ELR (cell line): ENCODE measurements at regions not wholly inside any gene's neighbourhood (a gene's known extent, or its start where the extent isn't known, plus 50 kb on each side); places are given as distances from the start of the nearest gene placed in this dataset.
"Not testable (repeated sequence)": the region's sequence is repeated elsewhere in the genome, so short reads cannot be mapped to it uniquely, and the experiment has no call there.

Source experiments
- DNase-seq: peaks from one replicate; pipeline ENCODE4 v3.0.0-alpha.2; 2015; ENCODE audit warnings: low read depth

DNA sequence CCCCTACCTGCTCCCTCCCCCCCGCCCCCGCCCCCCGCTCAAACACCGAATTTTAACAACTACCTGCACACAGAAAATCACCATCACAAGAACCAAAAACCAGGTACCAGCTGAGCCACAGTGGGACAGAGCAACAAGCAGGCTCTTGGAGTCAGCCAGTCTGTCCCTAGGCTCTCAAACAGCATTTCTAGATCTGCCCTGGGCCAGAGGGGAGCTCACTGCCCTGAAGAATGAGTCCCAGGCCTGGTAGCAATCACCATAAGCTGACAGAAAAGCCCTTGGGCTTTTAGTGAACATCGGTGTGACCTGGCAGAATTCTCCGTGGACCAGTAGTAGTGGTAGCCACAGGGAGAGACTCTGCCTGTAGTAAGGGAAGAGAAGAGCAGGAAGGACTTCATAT lies 58.3 kb downstream of the C11orf87 start:
- DNase-seq: no peak

DNA sequence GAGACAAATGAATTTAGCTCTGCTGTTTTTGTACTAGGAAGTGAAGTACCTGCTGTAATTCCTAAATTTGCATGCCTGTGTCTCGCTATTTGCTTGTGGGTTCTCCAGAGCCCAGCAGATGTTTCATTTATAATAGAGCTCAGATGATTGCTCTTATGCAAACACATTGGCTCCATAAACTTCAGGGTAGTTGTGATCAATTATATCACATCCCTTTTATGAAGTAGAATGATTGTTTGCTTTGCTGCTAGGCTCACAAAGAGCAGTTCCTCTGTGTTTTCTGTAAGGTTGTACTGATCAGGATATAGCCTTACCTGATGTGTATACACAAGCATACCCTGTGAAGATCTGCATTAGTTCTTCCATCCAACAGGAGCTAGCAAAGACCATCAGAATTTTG lies 64.1 kb downstream of the C11orf87 start:
- no peak for DNase-seq

DNA sequence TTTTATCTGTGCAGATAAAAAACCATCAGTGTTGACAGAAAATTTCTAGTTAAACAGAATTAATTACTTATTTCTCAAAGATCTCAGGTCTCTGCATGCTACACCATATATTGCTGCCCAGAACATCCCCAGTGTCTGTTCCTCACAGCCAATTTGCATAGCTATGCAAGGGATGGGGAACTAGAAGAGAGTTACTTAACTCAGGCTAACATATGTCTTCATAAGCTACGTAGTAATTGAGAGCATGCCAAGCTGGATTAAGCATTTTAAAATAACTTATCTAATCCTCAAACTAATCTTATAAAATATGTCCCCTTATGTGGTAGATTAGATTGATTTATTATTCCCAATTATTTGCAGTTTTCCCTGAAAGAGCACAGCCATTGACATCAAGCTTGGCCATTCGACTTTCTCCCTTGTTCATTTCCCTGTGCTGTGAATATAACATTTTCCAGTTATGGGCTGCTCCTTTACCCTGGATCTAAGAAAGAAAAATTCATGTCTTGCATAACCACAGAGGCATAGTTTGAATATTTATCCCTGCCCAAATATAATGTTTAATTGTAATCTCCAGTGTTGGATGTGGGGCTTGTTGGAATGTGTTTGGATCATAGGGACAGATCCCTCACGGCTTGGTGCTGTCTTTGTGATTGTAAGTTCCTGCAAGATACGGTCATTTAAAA lies 69.1 kb downstream of the C11orf87 start:
- no peak for DNase-seq

DNA sequence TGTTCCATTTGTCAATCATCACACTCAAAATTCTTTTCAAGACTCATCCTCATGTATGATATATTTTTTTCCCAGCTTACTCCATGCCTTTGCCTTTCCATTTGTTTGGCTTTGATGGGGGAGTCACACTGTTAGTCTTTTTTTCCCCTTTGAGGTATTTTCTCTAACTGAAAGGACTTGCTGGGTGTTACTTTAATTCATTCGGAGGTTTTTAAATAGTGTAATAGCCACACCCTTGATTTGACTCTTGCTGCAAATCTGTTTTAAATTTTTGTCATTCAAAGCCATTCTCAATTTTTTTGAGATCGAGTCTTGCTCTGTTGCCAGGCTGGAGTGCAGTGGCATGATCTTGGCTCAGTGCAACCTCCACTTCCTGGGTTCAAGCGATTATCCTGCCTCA lies 84.1 kb downstream of the C11orf87 start:
- DNase-seq: no peak

DNA sequence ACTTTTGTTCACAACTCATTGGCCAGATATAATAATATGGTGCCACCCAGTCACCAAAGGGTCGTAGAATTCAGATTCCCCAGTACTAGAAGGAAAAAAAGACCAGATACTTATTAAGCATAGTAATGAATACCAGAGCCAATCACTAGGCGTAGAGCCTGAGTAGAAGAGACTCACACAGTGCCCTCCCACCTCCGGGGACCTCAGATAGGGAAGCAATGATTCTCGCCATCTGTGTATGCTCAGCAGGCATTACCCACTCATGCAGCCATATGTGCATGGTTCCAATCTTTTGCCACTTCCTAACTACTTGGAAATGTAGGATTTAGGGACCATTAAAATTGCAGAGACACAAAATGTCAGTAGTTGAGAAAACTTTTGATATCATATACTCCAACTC lies 85.3 kb downstream of the C11orf87 start:
- no peak for DNase-seq

DNA sequence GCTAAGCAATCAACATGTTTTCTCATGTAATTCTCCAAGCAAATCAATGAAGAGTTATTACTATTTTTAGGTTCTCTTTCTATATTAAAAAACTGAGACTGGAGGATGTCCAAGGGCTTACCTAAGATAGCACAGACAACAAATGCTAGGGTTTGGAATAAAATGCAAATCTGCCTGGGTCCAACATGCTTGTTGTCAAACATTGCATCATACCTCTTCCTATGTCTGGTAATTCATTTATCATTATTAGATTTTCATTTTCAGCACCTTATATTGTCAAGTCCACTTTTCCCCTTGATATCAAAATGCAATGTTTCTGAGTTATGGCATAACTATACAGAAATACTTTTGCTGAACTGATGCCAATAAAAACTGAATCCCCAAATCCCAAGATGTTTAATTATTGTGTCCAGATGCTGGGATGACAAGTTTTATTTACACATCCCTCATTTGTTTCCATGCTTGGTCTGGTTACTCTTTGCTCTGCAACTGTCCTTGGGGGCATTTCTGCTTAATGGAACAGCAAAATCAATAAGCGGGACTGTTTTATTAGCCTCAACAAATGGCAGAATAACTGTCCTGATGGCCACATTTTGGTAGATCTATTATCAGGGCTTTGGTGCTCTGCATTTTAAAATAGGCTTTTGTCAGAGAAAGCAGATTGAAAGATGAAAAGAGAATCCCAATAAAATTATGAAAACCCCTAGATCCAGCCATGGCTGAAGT lies 86.0 kb downstream of the C11orf87 start:
- DNase-seq: no peak

DNA sequence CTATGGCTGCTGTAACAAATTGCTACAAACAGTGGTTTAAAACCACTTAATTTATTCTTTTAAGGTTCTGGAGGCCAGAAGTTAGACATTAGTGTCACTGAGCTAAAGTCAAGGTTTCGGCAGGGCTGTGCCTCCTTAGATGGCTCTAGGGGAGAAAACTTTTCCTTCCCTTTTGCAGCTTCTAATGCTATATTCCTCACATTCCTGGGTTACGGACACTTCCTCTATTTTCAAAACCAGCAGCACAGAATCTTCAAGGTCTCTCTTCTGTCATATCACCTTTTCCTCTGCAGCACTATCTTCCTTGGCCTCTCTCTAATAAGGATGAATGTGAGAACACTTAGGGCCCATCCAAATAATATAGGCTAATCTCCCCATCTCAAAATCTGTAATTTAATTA lies 87.0 kb downstream of the C11orf87 start:
- no peak for DNase-seq

DNA sequence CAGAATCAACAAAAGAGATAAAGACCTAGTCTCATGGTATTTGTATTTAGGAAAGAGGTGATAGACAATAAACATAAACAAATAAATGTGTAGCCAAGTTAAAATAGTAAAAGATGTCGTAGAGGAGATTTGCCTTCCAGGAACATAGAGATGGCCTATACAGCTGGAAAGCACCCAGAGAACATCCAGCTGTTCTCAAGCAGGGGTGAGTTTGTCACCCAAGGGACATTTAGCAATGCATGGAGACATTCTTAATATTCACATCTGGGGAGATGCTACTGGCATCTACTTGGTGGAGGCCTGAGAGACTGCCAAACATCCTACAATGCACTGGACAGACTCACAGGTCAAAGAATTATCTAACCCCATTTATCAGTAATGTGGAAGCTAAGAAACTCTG lies 88.3 kb downstream of the C11orf87 start:
- DNase-seq: no peak

DNA sequence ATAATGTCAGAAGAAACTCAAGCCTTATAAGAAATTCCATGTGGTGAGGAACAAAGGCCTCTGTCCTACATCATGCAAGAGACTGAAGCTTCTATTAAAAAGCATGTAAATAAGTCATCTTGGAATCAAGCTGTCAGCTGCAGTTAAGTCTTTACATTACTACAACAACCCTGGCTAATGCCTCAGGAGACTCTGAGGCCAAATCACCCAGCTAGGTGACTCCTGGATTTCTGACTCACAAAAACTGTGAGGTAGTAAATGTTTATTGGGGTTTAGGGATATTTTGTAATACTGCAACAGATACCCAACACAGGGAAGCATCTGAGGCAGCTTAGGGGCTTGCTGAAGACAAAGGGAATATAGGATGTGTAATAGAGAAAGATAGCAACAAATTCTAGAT lies 89.6 kb downstream of the C11orf87 start:
- no peak for DNase-seq

DNA sequence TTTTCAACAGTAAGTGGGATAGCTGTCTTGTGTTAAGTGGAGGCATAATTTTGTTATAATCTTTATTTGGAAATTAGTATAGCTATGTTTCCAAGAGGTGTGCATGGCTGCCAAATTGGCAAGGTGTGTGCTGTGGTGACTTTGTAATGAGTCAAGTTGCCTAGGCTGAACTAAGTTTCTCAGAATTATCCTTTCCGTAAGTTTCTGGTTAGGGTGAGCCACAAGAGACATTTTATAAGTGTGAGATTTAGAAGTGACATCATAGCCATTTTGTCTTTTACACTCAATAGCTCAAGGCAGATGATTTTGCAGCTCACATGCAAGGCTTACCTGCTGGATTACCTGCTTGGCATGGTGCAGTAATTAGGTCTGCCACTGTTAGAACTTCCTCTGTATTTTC lies 90.3 kb downstream of the C11orf87 start:
- no peak for DNase-seq

DNA sequence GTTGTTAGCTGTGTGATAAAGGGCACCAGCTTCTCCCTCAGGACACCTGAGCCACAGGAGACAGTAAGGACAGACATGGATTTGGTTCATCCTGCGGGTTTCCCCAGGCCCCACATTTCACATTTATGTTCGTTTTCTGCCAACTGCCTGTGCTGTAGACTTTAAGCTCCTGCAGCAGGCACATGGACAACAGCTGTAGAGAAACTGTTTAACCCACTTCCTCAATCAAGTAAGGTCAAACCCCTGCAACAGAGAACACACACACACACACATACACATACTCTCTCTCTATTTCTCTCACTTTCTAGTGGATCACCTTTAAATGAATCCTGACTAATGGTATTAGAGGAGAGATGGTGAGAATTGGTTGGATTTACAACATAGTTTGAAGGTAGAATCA lies 90.7 kb downstream of the C11orf87 start:
- no peak for DNase-seq

DNA sequence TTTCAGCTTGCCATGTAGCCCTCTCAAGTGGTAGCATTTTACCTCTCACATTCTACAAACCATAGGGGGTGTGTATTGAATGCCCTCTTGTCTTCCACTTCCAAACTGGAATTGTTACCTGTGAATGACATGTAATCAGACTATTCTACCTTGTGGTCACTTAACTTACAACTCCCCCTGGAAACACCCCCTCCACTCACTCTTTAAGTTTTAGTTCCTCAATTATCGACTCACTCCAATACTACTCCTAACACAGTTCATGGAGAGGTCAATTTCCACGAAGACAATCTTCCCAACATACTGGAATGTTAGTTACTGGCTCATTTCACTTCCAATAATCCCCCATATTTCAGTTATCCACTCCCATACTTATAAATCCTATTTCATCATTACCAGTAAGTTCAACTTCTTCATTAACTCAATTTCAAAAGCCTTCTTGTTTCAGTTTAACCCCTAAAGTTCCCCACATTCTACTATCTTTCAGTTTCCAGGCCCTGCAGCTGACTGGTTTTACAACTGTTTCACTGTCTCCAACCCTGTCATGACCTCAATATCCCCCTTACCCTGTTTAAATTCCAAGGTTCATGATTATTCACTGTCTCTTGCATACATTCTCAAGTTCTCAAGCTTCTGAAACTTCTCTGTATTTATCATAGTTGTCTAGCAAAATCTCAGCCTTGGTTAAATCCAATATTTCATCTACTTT lies 92.5 kb downstream of the C11orf87 start:
- DNase-seq: no peak

DNA sequence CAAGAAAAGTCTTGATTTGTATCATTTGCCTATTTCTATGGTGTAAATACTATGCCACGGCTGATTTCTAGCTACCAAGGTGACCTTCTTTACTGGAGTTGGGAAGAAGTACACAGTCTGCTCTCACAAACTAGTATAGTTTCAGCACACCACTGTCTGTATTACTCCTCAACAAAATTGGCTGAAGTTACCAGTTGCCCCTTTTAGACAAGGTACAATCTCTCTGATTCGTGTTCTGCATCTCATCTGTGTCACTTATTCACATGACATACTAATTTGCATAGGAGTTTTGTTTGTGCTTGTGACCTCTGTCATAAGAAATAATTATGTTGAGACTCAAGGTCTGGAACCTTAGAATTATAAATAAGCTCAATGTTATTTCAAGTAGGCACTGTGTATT lies 97.3 kb downstream of the C11orf87 start:
- no peak for DNase-seq

DNA sequence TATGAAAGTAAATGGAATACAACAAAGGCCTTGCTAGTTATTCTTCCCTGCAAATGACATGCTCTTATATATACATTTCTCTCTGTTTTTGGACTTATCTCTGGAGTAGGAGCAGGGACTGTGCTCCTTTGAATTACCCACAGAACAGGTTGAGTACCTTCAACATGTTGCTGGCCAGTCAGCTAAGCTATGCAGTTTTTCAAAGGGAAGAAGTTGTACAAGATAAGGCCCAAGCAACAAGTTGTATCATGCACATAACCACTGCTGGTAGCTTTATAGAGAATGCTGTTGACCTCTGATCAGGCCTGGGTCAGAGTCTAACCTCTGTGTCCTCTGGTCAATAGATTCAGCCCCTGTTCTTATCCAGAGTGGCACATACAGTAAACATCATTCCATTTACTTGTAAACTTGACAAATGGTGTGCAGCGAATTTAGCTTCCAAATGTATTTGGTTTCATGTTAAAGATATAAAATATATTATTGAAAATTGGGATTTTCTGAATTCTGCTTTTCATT lies 99.6 kb downstream of the C11orf87 start:
- no peak for DNase-seq

DNA sequence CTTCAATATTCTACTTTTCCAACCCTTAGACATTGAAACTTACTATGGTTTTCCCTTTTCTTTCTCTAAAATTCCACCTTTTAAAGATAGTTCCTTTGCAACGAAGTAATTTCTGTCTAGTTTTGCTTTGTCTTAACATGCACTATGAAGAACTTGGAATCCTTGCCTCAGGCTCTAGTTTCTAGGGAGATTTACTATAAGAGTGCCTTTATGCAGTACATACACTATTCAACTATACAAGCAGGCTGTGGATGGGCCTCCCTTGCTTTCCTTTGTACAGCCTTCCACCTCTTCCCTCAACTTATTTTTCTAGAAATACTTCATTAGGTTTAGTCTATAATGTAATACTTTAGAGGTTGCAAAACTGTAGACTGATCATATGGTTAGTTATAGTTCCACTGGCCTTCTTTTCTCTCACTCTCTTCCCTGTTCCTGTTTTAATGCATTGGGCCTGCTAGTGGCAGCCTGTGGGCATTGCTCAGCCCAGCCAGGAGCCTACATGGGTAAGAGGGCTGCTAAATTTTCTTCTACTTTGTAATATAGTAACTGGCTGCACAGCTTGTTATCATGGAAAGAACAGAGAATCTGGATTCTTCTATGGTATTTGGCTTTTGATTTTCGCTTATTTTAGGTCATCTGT lies 100.2 kb downstream of the C11orf87 start:
- DNase-seq: no peak

DNA sequence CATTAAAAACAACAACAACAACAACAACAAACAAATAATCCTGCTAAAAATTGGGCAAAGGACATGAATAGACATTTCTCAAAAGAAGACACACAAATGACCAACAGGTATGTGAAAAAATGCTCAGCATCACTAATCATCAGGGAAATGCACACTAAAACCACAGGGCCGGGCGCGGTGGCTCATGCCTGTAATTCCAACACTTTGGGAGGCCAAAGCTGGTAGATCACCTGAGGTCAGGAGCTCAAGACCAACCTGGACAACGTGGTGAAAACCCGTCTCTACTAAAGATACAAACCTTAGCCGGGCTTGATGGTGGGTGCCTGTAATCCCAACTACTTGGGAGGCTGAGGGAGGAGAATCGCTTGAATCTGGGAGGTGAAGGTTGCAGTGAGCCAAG lies 103.6 kb downstream of the C11orf87 start:
- not testable (repeated sequence) for DNase-seq

DNA sequence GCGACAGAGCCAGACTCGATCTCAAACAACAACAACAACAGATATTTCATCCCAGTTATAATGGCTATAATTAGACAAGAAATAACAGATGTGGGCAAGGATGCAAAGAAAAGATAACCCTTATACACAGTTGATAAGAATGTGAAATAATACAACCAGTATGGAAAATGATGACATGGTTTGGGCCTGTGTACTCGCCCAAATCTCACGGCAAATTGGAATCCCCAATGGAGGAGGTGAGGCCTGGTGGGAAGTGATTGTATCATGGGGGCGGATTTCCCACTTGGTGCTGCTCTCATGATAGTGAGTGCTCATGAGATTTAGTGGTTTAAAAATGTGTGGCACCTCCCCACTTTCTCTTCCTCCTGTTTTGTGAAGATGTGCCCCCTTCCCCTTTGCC lies 104.1 kb downstream of the C11orf87 start:
- DNase-seq: no peak

DNA sequence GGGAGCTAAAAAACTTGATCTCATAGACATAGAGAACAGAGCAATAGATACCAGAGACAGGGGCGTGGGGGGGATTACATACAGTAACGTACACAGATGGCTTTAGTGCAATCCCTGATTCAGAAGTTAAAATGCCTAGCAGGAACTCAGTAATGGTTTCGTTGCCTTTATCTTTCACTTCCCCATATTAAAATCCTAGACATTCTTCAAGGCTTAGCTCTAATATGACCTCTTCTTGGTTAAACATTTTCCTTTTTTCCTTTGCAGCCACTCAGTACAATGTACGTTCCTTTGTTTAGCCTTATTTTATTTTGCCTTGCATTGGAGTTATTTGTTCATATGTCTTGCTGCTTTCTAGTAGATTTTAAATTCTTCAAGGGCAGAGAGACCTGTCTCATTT lies 104.9 kb downstream of the C11orf87 start:
- DNase-seq: no peak

DNA sequence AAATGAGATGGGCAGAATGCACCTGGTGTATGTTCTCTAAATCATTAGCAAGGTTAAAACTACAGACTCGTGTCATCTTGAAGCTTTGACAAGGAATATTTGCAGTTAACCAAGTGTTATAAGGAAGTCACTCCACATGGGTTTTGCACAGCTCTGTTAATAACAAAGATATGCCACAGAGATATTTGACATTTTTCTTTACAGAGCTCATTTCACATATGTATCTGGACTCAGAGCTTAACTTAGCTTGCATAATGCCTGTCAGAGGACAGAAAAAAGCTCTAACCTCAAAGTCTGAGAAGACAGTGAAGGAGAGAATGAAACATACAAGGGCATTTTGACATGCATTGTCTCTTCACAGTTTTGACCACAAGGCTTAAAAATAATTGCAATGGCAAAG lies 105.5 kb downstream of the C11orf87 start:
- peak; percentile 10 for DNase-seq

DNA sequence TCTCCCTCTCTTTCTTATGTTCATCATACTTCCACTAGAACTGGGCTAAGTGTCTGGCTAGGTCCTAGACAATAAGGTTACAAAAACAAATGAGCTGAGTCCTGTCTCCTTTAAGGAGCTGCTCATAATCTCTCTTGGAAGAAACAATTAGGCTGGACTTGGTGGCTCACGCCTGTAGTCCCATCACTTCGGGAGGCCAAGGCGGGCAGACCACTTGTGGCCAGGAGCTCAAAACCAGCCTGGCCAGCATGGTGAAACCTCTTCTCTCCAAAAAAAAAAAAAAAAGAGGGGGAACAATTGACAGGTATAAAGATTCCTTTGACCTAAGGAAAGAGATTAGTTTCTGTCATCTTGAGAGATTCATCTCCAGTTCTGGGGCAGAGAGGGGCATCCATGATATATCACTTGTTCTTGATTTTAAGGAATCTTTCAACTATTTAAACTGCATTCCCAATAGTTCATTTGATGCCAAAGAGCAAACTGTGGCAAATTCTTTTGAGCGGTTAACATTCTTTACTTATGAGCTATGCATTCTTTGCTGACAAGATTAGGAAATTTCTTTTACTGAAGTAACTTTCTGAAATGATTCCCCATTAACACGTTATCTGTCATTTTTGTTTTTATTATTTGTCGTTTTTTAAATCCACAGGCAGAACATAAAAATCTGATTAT lies 125.5 kb downstream of the C11orf87 start:
- DNase-seq: peak; percentile 84

DNA sequence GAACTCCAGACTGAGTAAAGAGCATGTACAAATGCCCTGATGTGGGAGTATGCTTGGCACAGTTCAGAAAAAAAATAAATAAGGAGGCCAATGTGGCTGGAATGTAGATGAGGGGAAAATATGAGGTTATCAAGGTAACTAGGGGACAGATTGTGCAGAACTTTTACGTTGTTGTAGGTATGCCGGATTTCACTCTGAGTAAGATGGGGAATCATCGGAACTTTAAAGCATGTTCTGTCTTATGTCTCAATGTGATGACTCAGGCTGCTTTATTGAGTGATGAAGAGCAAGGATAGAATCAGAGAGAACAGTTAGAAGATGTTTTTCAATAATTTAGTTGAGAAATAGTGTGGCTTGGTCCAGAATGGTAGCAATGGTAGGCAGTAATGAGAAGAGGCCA lies 130.4 kb downstream of the C11orf87 start:
- DNase-seq: peak; percentile 46

DNA sequence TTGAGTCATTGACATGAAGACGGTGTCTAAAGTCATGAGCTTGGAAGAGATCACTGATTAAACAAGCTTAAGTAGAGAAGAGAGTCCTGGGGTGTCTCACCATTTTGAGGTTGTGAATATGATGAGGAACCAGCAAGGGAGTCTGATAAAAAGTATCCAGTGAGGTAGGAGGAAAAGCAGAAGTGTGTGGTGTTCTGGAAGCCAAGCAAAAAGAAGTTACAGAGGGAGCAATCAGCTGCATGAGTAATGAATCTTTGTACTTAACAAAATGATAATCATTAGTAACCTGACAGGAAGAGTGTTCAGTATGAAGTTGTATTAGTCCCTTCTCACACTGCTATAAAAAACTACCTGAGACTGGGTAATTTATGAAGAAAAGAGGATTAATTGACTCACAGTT lies 131.3 kb downstream of the C11orf87 start:
- DNase-seq: no peak
